B cell (primary cell): ENCODE measurements at regions not wholly inside any gene's neighbourhood (a gene's known extent, or its start where the extent isn't known, plus 50 kb on each side); places are given as distances from the start of the nearest gene placed in this dataset.

Source experiments
- ATAC-seq: fragments of 200-7000 bp; cut with Tn5 transposase; one replicate; pipeline ENCODE4 v1.10.0; 2021; ENCODE audit warnings: low read depth, mild to moderate bottlenecking, moderate number of reproducible peaks, moderate library complexity
- CTCF ChIA-PET: fragments of 350-600 bp; sonication (Branson Sonifier 250); formaldehyde crosslinking; loops from one replicate; lab custom pipeline; 2021; ENCODE audit warnings: antibody characterized with exemption, inconsistent platforms; lab: Charles Lee
- POLR2A ChIA-PET: fragments of 350-600 bp; sonication (Branson Sonifier 250); formaldehyde crosslinking; loops from one replicate; lab custom pipeline; 2021; ENCODE audit warnings: antibody characterized with exemption; lab: Charles Lee
- DNase-seq: peaks from one replicate; pipeline ENCODE4 v3.0.0; 2013
- H2AFZ ChIP-seq: 2 replicates; pipeline ENCODE4 v1.6.1; 2012; ENCODE audit warnings: mild to moderate bottlenecking, low read depth, low read length; ENCODE audit not compliant: insufficient read depth, poor library complexity, severe bottlenecking
- H3K27ac ChIP-seq, 2 donors: 1 replicate in 1 of 2; 2 replicates in 1 of 2; pipeline ENCODE4 v1.5.1; 2012 to 2013; ENCODE audit warnings: low read length in 2 of 2, mild to moderate bottlenecking in 2 of 2, moderate library complexity in 1 of 2
- H3K27me3 ChIP-seq, 4 experiments: fragments of 200-600 bp in 1 of 4; sonication (generic) in 1 of 4; replicated peaks in 1 of 4; 1 replicate in 2 of 4; 2 replicates in 2 of 4; pipeline versions ENCODE4 v1.6.1 to v1.7.0; 2013 to 2016; ENCODE audit warnings: low read length in 3 of 4, mild to moderate bottlenecking in 2 of 4, mixed read lengths in 1 of 4, moderate library complexity in 1 of 4; ENCODE audit not compliant: insufficient read depth in 4 of 4, control insufficient read depth in 3 of 4; ENCODE audit errors: control extremely low read depth in 1 of 4
- H3K36me3 ChIP-seq, 2 experiments: replicated peaks in 1 of 2; 1 replicate in 1 of 2; 2 replicates in 1 of 2; pipeline versions ENCODE4 v1.6.1 to v1.7.1; 2013; ENCODE audit warnings: low read length in 1 of 2; ENCODE audit not compliant: insufficient read depth in 2 of 2, control insufficient read depth in 1 of 2; ENCODE audit errors: control extremely low read depth in 1 of 2, extremely low read depth in 1 of 2
- H3K4me1 ChIP-seq, 2 donors: fragments of 200-600 bp in 1 of 2; sonication (generic) in 1 of 2; 1 replicate in 1 of 2; 2 replicates in 1 of 2; pipeline versions ENCODE4 v1.5.1 to v1.6.1; 2013 to 2017; ENCODE audit warnings: low read length in 2 of 2; ENCODE audit not compliant: control insufficient read depth in 2 of 2, insufficient read depth in 2 of 2
- H3K4me2 ChIP-seq: replicated peaks from 2 replicates; pipeline ENCODE3; 2012; ENCODE audit warnings: mild to moderate bottlenecking, low read depth, low read length; ENCODE audit not compliant: poor library complexity, severe bottlenecking
- H3K4me3 ChIP-seq, 5 experiments: fragments of 200-600 bp in 1 of 5; sonication (generic) in 1 of 5; 1 replicate in 3 of 5; 2 replicates in 2 of 5; pipeline versions ENCODE4 v1.5.1 to v1.7.0; 2011 to 2016; ENCODE audit warnings: low read length in 4 of 5, mild to moderate bottlenecking in 4 of 5, low read depth in 2 of 5, control low read depth in 1 of 5, moderate library complexity in 1 of 5; ENCODE audit not compliant: insufficient read depth in 1 of 5; ENCODE audit errors: control extremely low read depth in 1 of 5, extremely low read depth in 1 of 5
- H3K79me2 ChIP-seq: fragments of 200-600 bp; sonication (generic); one replicate; pipeline ENCODE4 v1.6.0; 2016; ENCODE audit warnings: low read length; ENCODE audit not compliant: control insufficient read depth, insufficient read depth
- H3K9ac ChIP-seq: fragments of 200-600 bp; sonication (generic); 2 replicates; pipeline ENCODE4 v1.6.1; 2017; ENCODE audit warnings: mild to moderate bottlenecking, low read length, moderate library complexity
- H3K9me3 ChIP-seq, 3 donors: one replicate each; pipeline versions ENCODE4 v1.6.1 to v1.7.1; 2013; ENCODE audit warnings: low read length in 2 of 3; ENCODE audit not compliant: control insufficient read depth in 2 of 3, insufficient read depth in 1 of 3; ENCODE audit errors: control extremely low read depth in 1 of 3
- H4K20me1 ChIP-seq: 2 replicates; pipeline ENCODE4 v1.6.0; 2012; ENCODE audit warnings: mild to moderate bottlenecking, low read length; ENCODE audit not compliant: insufficient read depth, control insufficient read depth, poor library complexity, severe bottlenecking
- H3K27ac Mint-ChIP-seq: one replicate; pipeline ENCODE4 v1.8.0; 2021; ENCODE audit warnings: mixed read lengths
- H3K27me3 Mint-ChIP-seq: one replicate; pipeline ENCODE4 v1.8.0; 2021; ENCODE audit warnings: mixed read lengths
- H3K4me1 Mint-ChIP-seq: one replicate; pipeline ENCODE4 v1.8.0; 2021; ENCODE audit warnings: mixed read lengths
- H3K4me3 Mint-ChIP-seq: one replicate; pipeline ENCODE4 v1.8.0; 2021; ENCODE audit warnings: mixed read lengths
- H3K9me3 Mint-ChIP-seq: one replicate; pipeline ENCODE4 v1.8.0; 2022; ENCODE audit warnings: mixed read lengths; ENCODE audit not compliant: insufficient read depth
- CTCF ChIP-seq: fragments of 200-600 bp; IDR thresholded peaks from one replicate; pipeline ENCODE4 v1.8.0; 2022; ENCODE audit warnings: antibody characterized with exemption, mild to moderate bottlenecking
- EZH2 ChIP-seq: IDR thresholded peaks from 2 replicates; pipeline ENCODE4 v1.6.1; 2012; ENCODE audit warnings: borderline replicate concordance, low read depth, mild to moderate bottlenecking, moderate library complexity, low read length; ENCODE audit not compliant: insufficient read depth, poor library complexity, severe bottlenecking
- WGBS: methylation state at CpG from one replicate; pipeline ENCODE4 v1.1.5; 2013; ENCODE audit warnings: missing lambda C conversion rate; ENCODE audit not compliant: insufficient coverage; 5-methylcytosine and 5-hydroxymethylcytosine counted together
- intact Hi-C: fragments of 100-400 bp; cut with micrococcal nuclease; formaldehyde crosslinking; loops from one replicate; pipeline ENCODE4 v1.10.0; 2022

DNA sequence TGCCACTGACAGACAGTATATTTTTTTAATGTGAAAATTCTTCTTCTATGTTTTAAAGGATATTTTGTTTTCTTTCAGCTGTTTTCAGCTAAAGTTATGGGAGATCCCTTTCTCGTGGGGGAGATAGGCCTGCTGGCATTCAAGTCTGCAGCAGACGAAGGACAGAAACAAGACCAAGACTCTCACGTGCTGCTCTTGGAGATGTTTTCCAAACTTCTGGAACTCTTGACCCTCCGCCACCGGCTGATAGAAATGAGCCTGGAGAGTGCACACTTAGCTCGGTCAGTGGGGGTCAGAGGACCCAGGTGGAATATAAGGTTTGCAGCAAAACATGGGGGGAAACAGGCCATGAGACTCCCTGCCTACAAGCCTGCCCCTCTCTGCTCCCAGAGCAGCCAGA, 120.5 kb downstream of the CD164 start:
- Mint-ChIP-seq H3K27me3 (no peaks in the 10 kb centered on the region), H3K9me3 (no peaks in the 10 kb centered on the region), H3K4me1 (no peaks in the 10 kb centered on the region), H3K27ac (no peak overlapping the region), H3K4me3 (no peak overlapping the region)
- intact Hi-C loops: no loop called here
- Histone ChIP-seq H3K36me3 (no peaks in the 10 kb centered on the region), H3K4me3 (no peak overlapping the region), H3K4me2 (no peak overlapping the region), H3K4me1 (no peaks in the 10 kb centered on the region), H3K27ac (no peak overlapping the region), H2AFZ (no peak overlapping the region), H3K9ac (no peak overlapping the region), H3K79me2 (no peaks in the 10 kb centered on the region), H4K20me1 (no peaks in the 10 kb centered on the region), H3K27me3 (no peaks in the 10 kb centered on the region), H3K9me3 (no peaks in the 10 kb centered on the region)
- CTCF ChIA-PET: no interaction called here
- 100% methylated on average over 5 of the region's 6 CpGs for WGBS
- POLR2A ChIA-PET: no interaction called here
- no peak for DNase-seq
- TF ChIP-seq CTCF: no peak
- TF ChIP-seq EZH2: no peak
- no peak for ATAC-seq

- no peak overlapping the region for H3K27ac Mint-ChIP-seq
- CTCF ChIA-PET: no interaction called here
- no peaks in the 10 kb centered on the region for H3K4me1 Mint-ChIP-seq
Observed at GRCh38 chr6:109260701-109261100, 121.6 kb downstream of the CD164 start.

More at GRCh38 chr6:109260701-109261100, 121.6 kb downstream of the CD164 start:
- 86% methylated on average over 1 of the region's 3 CpGs for WGBS
- H3K27me3 Mint-ChIP-seq: no peaks in the 10 kb centered on the region
- intact Hi-C loops: no loop called here
- no peak overlapping the region for H3K4me3 ChIP-seq
- H3K9me3 ChIP-seq: no peaks in the 10 kb centered on the region
- no peaks in the 10 kb centered on the region for H3K36me3 ChIP-seq
- H3K9ac ChIP-seq: no peak overlapping the region
- no peak for DNase-seq
- H3K27me3 ChIP-seq: no peaks in the 10 kb centered on the region
- H3K4me2 ChIP-seq: no peak overlapping the region
- H3K4me3 Mint-ChIP-seq: no peak overlapping the region
- no peaks in the 10 kb centered on the region for H3K79me2 ChIP-seq
- H4K20me1 ChIP-seq: no peaks in the 10 kb centered on the region
- H3K27ac ChIP-seq: no peak overlapping the region
- no peaks in the 10 kb centered on the region for H3K4me1 ChIP-seq
- TF ChIP-seq EZH2: no peak
- no peak for TF ChIP-seq CTCF
- no peak for ATAC-seq
- no peaks in the 10 kb centered on the region for H3K9me3 Mint-ChIP-seq
- H2AFZ ChIP-seq: no peak overlapping the region
- POLR2A ChIA-PET: no interaction called here
